Activated CD4-positive, alpha-beta T cell treated with anti-CD3 and anti-CD28 coated beads, Interleukin-2, Interleukin-4, amounts not matched to agents 100 ng/mL and 50 ng/mL, durations not matched to agents 16 hours and 8 hours (primary cell): ENCODE measurements at regions not wholly inside any gene's neighbourhood (a gene's known extent, or its start where the extent isn't known, plus 50 kb on each side); places are given as distances from the start of the nearest gene placed in this dataset.
"Not testable (repeated sequence)": the region's sequence is repeated elsewhere in the genome, so short reads cannot be mapped to it uniquely, and the experiment has no call there.

Experiments used
- DNase-seq: peaks from one replicate; pipeline ENCODE4 v3.0.0-alpha.2; 2020; ENCODE audit warnings: low spot score

GRCh38 chr5:159593518-159594073 lies 263.3 kb upstream of the IL12B start:
- no peak for DNase-seq

GRCh38 chr5:159595561-159595960 lies 265.3 kb upstream of the IL12B start:
- DNase-seq: not testable (repeated sequence)

- DNase-seq: peak; percentile 2
Measured at GRCh38 chr5:159601216-159601615, 270.9 kb upstream of the IL12B start.

- DNase-seq: no peak
Measured at GRCh38 chr5:159602434-159602833, 272.1 kb upstream of the IL12B start.

GRCh38 chr5:159605585-159605984 lies 275.3 kb upstream of the IL12B start:
- no peak for DNase-seq

- no peak for DNase-seq
Measured at GRCh38 chr5:159609359-159609758, 279.1 kb upstream of the IL12B start.

- DNase-seq: no peak
Measured at GRCh38 chr5:159610966-159611579, 280.8 kb upstream of the IL12B start.

GRCh38 chr5:159616952-159617351 lies 286.7 kb upstream of the IL12B start:
- no peak for DNase-seq

- no peak for DNase-seq
Measured at GRCh38 chr5:159619826-159620225, 289.5 kb upstream of the IL12B start.

- DNase-seq: no peak
Measured at GRCh38 chr5:159620853-159621540, 290.7 kb upstream of the IL12B start.

- DNase-seq: no peak
Measured at GRCh38 chr5:159628703-159629102, 287.6 kb upstream of the ADRA1B start.

GRCh38 chr5:159629158-159629557 lies 287.1 kb upstream of the ADRA1B start:
- DNase-seq: no peak

GRCh38 chr5:159630545-159630944 lies 285.7 kb upstream of the ADRA1B start:
- DNase-seq: no peak

- DNase-seq: no peak
Measured at GRCh38 chr5:159631001-159631400, 285.3 kb upstream of the ADRA1B start.

GRCh38 chr5:159632866-159633265 lies 283.4 kb upstream of the ADRA1B start:
- DNase-seq: no peak

- DNase-seq: no peak
Measured at GRCh38 chr5:159638481-159638880, 277.8 kb upstream of the ADRA1B start.

GRCh38 chr5:159638954-159639559 lies 277.2 kb upstream of the ADRA1B start:
- DNase-seq: no peak

GRCh38 chr5:159639590-159639989 lies 276.7 kb upstream of the ADRA1B start:
- no peak for DNase-seq

GRCh38 chr5:159640446-159640845 lies 275.8 kb upstream of the ADRA1B start:
- DNase-seq: no peak

GRCh38 chr5:159640921-159641320 lies 275.4 kb upstream of the ADRA1B start:
- no peak for DNase-seq

- no peak for DNase-seq
Measured at GRCh38 chr5:159641371-159642039, 274.8 kb upstream of the ADRA1B start.

- no peak for DNase-seq
Measured at GRCh38 chr5:159642379-159642778, 273.9 kb upstream of the ADRA1B start.

- no peak for DNase-seq
Measured at GRCh38 chr5:159644053-159644452, 272.2 kb upstream of the ADRA1B start.
